Endodermal cell (in vitro differentiated cells): ENCODE measurements at regions not wholly inside any gene's neighbourhood (a gene's known extent, or its start where the extent isn't known, plus 50 kb on each side); places are given as distances from the start of the nearest gene placed in this dataset.

Experiments
- DNase-seq: peaks from one replicate; pipeline ENCODE4 v3.0.0-alpha.2; 2017
- H3K27ac ChIP-seq: 2 replicates; pipeline ENCODE4 v1.5.1; 2013; ENCODE audit warnings: mild to moderate bottlenecking, low read depth, low read length, moderate library complexity
- H3K27me3 ChIP-seq: 2 replicates; pipeline ENCODE4 v1.6.1; 2013; ENCODE audit warnings: mild to moderate bottlenecking, low read length, moderate library complexity; ENCODE audit not compliant: insufficient read depth, control insufficient read depth, poor library complexity, severe bottlenecking
- H3K36me3 ChIP-seq: 2 replicates; pipeline ENCODE4 v1.7.0; 2013; ENCODE audit warnings: mild to moderate bottlenecking, low read length, moderate library complexity; ENCODE audit not compliant: control insufficient read depth, insufficient read depth
- H3K4me1 ChIP-seq: one replicate; pipeline ENCODE4 v1.7.0; 2013; ENCODE audit warnings: low read length; ENCODE audit not compliant: control insufficient read depth, insufficient read depth
- H3K4me3 ChIP-seq: 2 replicates; pipeline ENCODE4 v1.5.1; 2013; ENCODE audit warnings: mild to moderate bottlenecking, low read length, moderate library complexity
- H3K9ac ChIP-seq: 2 replicates; pipeline ENCODE4 v1.6.1; 2013; ENCODE audit warnings: mild to moderate bottlenecking, low read length, moderate library complexity; ENCODE audit not compliant: poor library complexity, severe bottlenecking; ENCODE audit errors: extremely low read depth
- H3K9me3 ChIP-seq: 2 replicates; pipeline ENCODE4 v1.6.1; 2013; ENCODE audit warnings: mild to moderate bottlenecking, low read length, moderate library complexity; ENCODE audit not compliant: control insufficient read depth
- H3K27ac Mint-ChIP-seq: 2 replicates; pipeline ENCODE4 v1.8.0; 2020; ENCODE audit warnings: mixed read lengths
- H3K27me3 Mint-ChIP-seq: 2 replicates; pipeline ENCODE4 v1.8.0; 2021; ENCODE audit warnings: mild to moderate bottlenecking, mixed read lengths; ENCODE audit not compliant: insufficient read depth
- H3K36me3 Mint-ChIP-seq: 2 replicates; pipeline ENCODE4 v1.8.0; 2020; ENCODE audit warnings: low read depth, mixed read lengths
- H3K4me1 Mint-ChIP-seq: 2 replicates; pipeline ENCODE4 v1.8.0; 2020; ENCODE audit warnings: mixed read lengths
- H3K4me3 Mint-ChIP-seq: 2 replicates; pipeline ENCODE4 v1.8.0; 2020; ENCODE audit warnings: mild to moderate bottlenecking, moderate library complexity, mixed read lengths
- H3K9me3 Mint-ChIP-seq: 2 replicates; pipeline ENCODE4 v1.8.0; 2020; ENCODE audit warnings: mild to moderate bottlenecking, mixed read lengths
- WGBS, 2 experiments: methylation state at CpG; one replicate each; pipeline versions ENCODE4 v1.1.5 to v1.1.7; 2013; ENCODE audit warnings: missing lambda C conversion rate in 2 of 2, mixed read lengths in 1 of 2; ENCODE audit not compliant: insufficient coverage in 1 of 2, insufficient read length in 1 of 2; 5-methylcytosine and 5-hydroxymethylcytosine counted together
- TF ChIP-seq, protein P1 (sequence below): fragments of 200-600 bp; sonication (generic); conservative IDR thresholded peaks from 2 replicates; pipeline ENCODE4 v1.5.0; 2021; ENCODE audit warnings: antibody characterized with exemption, mild to moderate bottlenecking

DNA sequence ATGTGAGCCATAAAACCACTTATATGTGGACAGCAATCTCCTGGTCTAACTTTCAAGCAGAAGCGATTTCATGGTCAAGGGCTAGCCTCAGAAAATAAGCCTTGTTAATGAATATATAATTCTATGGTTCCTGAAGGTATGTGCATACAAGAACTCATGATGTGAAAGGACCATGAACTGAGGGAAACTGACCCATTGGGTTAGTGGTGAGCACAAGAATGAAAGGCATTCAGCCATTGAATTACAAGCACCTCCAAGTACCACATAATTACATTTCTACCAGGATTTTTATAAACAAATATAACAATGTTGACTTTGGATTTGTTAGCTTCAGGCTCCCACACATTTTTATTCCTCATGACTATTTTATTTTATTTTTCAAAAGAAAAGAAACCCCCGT lies 459.0 kb downstream of the TLE4 start:
- H3K36me3 ChIP-seq, result no peaks in the 10 kb centered on the region
- no peak overlapping the region for H3K9ac ChIP-seq
- DNase-seq, result no peak
- Mint-ChIP-seq H3K4me3 (no peak overlapping the region), H3K36me3 (no peaks in the 10 kb centered on the region), H3K27ac (no peak overlapping the region), H3K4me1 (peaks cover 4% of the 10 kb centered on the region), H3K9me3 (peaks cover 7% of the 10 kb centered on the region), H3K27me3 (peaks cover 63% of the 10 kb centered on the region)
- peaks cover 74% of the 10 kb centered on the region for H3K27me3 ChIP-seq
- TF ChIP-seq, protein P1, sequence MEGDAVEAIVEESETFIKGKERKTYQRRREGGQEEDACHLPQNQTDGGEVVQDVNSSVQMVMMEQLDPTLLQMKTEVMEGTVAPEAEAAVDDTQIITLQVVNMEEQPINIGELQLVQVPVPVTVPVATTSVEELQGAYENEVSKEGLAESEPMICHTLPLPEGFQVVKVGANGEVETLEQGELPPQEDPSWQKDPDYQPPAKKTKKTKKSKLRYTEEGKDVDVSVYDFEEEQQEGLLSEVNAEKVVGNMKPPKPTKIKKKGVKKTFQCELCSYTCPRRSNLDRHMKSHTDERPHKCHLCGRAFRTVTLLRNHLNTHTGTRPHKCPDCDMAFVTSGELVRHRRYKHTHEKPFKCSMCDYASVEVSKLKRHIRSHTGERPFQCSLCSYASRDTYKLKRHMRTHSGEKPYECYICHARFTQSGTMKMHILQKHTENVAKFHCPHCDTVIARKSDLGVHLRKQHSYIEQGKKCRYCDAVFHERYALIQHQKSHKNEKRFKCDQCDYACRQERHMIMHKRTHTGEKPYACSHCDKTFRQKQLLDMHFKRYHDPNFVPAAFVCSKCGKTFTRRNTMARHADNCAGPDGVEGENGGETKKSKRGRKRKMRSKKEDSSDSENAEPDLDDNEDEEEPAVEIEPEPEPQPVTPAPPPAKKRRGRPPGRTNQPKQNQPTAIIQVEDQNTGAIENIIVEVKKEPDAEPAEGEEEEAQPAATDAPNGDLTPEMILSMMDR, result no peak
- H3K9me3 ChIP-seq, result peaks cover 6% of the 10 kb centered on the region
- no peak overlapping the region for H3K27ac ChIP-seq
- no peak overlapping the region for H3K4me3 ChIP-seq
- 98% methylated on average over 2 of the region's 2 CpGs; no CpG with 5 or more reads in 1 of the 2 experiments for WGBS, 2 experiments
- H3K4me1 ChIP-seq, result no peaks in the 10 kb centered on the region

DNA sequence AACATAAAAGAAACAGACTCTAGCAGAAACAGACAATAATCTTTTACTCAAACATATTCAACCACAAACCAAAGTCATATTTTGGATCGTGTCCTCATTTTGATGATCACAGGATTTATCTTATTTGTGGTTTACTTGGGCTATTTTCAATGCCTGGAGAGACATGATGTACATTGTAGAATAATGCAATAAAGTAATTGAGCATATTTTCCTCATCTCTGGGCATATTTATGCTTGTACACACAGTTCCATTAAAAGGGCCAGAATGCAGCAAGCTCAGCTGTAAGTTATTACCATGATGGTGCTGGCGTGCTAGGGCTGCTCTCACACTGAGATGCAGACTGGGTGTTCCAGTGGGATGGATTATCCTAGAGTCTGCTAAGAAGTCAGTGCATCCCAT lies 456.7 kb downstream of the TLE4 start:
- H3K27me3 Mint-ChIP-seq, result peaks cover 51% of the 10 kb centered on the region
- Histone ChIP-seq H3K4me1 (no peaks in the 10 kb centered on the region), H3K9ac (no peak overlapping the region), H3K36me3 (no peaks in the 10 kb centered on the region), H3K27ac (no peak overlapping the region), H3K4me3 (no peak overlapping the region), H3K9me3 (peaks cover 13% of the 10 kb centered on the region), H3K27me3 (peaks cover 58% of the 10 kb centered on the region)
- H3K27ac Mint-ChIP-seq, result no peak overlapping the region
- no peak for DNase-seq
- TF ChIP-seq, protein P1, result no peak
- peaks cover 6% of the 10 kb centered on the region for H3K9me3 Mint-ChIP-seq
- H3K36me3 Mint-ChIP-seq, result no peaks in the 10 kb centered on the region
- 86% methylated on average over 2 of the region's 2 CpGs; no CpG with 5 or more reads in 1 of the 2 experiments for WGBS, 2 experiments
- H3K4me3 Mint-ChIP-seq, result no peak overlapping the region
- H3K4me1 Mint-ChIP-seq, result no peaks in the 10 kb centered on the region

DNA sequence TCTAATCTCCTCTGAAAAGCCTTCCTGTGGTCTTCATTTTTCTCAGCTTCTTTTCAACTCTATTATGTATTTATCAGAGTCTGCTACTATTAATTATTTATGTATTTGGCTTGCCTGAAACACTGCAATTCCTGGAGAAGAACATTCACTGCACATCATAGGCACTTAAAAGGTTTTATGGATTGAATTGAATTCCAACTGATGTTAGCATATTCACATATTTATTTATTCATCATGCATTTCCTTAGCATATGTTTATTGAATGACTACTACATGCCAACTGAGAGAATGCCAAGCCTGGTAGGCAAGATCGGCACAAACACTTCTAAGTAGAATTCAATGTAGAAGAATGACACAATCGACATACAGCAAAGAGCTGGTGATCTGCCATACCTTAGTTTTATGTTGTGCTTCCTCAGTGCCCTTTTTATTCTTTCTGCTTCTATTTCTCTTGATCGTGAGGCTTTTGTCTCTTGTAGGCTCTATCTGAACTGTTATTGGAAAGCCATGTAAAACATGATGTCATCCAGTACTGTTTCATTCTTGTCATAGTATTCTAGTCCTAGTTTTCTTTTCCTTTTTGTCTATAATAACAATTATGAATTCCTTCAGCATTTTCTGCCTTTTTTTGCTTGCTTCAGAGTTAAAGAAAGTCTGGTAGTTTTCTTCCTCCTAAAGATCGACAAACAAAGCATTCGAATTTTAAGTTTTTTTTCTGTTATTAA lies 454.2 kb downstream of the TLE4 start:
- Histone ChIP-seq H3K4me3 (no peak overlapping the region), H3K36me3 (no peaks in the 10 kb centered on the region), H3K9ac (no peak overlapping the region), H3K9me3 (peaks cover 9% of the 10 kb centered on the region), H3K27ac (no peak overlapping the region), H3K4me1 (no peaks in the 10 kb centered on the region), H3K27me3 (peaks cover 32% of the 10 kb centered on the region)
- Mint-ChIP-seq H3K4me1 (no peaks in the 10 kb centered on the region), H3K9me3 (no peaks in the 10 kb centered on the region), H3K27me3 (peaks cover 26% of the 10 kb centered on the region), H3K27ac (no peak overlapping the region), H3K36me3 (no peaks in the 10 kb centered on the region), H3K4me3 (no peak overlapping the region)
- TF ChIP-seq, protein P1, result no peak
- no peak for DNase-seq
- 96 to 100% methylated on average over 3 to 5 of the region's 5 CpGs for WGBS, 2 experiments
